Raji (cell line): ENCODE measurements at regions not wholly inside any gene's neighbourhood (a gene's known extent, or its start where the extent isn't known, plus 50 kb on each side); places are given as distances from the start of the nearest gene placed in this dataset.

Experiments used
- POLR2A ChIP-seq: IDR thresholded peaks from 2 replicates; pipeline ENCODE4 v1.6.1; 2011; ENCODE audit warnings: low read depth, low read length, control low read depth; ENCODE audit not compliant: insufficient read depth

- no peak for TF ChIP-seq POLR2A
These were observed 498.3 kb upstream of the SULF2 start for GRCh38 chr20:48283470-48284110.

- TF ChIP-seq POLR2A, result no peak
These were observed 497.4 kb upstream of the SULF2 start for GRCh38 chr20:48282591-48283228.

DNA sequence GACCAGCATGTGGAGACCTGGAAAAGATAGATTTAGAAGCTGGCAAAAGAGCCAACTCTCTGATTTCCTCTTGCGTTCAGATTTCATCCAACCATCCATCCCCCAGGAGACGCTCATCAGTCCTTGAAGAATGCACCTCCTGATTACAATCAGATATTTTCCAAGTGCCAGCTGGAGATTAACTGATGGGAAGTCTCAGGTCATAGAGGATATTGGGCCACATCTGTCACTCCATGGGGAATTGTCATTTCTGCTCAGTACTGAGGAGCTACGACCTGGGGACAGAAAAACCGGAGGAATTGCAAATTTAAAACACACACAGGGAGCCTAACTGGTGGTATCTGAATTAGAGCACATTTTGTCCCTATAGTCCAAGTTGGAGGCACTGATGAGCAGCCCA lies 496.2 kb upstream of the SULF2 start:
- TF ChIP-seq POLR2A, result no peak

DNA sequence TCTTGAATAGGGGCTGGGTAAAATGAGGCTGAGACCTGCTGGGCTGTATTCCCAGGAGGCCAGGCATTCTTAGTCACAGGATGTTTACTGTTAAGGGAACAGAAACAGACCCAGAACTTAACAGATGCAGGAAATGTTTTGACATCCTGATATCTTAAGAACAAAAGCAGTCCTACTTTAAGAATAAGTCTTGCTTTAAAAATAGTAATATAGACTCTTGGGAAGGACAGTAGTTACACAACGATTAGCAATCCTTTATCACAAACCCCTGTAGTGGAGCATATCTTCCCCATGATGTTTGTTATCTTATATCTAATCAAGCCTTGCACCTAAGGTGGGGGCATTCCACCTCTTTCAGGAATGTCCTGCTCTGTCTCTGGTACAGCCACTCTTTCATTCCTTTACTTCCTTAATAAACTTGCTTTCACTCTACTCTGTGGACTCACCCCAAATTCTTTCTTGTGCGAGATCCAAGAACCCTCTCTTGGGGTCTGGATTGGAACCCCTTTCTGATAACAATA lies 493.7 kb upstream of the SULF2 start:
- TF ChIP-seq POLR2A, result no peak

DNA sequence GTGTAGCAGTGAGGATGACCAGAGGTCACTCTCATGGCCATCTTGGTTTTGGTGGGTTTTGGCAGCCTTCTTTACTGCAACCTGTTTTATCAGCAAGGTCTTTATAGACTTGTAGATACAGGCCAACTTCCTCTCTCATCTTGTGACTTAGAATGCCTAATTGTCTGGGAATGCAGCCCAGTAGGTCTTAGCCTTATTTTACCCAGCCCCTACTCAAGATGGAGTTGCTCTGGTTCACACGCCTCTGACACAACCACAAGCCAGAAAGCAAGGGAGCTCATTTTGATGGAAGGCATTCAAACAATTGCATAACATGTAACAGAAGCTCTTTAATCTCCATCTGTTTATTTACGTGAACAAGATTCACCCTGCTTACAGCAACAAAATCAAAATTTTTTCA lies 492.0 kb upstream of the SULF2 start:
- no peak for TF ChIP-seq POLR2A

DNA sequence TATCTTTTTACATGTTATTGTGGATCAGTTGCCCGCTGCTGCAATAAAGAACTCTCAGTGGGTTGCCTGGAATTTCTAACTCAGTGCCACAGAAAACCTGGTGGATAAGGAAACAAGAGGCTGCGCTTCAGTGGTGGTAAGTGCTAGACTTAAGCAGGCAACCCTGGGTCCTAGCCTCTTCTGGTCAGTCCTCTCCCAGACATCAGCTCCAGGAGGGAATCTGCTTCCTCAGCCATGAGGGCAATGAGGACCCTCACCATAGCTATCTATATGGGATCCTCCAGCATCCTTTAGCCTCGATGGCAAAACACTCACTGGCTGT lies 490.7 kb upstream of the SULF2 start:
- TF ChIP-seq POLR2A, result no peak

- no peak for TF ChIP-seq POLR2A
These were observed 490.2 kb upstream of the SULF2 start for GRCh38 chr20:48275286-48276020.

GRCh38 chr20:48273843-48274242 lies 488.6 kb upstream of the SULF2 start:
- TF ChIP-seq POLR2A, result no peak

GRCh38 chr20:48270885-48271284 lies 485.6 kb upstream of the SULF2 start:
- TF ChIP-seq POLR2A, result no peak

- no peak for TF ChIP-seq POLR2A
These were observed 482.8 kb upstream of the SULF2 start for GRCh38 chr20:48267860-48268633.

DNA sequence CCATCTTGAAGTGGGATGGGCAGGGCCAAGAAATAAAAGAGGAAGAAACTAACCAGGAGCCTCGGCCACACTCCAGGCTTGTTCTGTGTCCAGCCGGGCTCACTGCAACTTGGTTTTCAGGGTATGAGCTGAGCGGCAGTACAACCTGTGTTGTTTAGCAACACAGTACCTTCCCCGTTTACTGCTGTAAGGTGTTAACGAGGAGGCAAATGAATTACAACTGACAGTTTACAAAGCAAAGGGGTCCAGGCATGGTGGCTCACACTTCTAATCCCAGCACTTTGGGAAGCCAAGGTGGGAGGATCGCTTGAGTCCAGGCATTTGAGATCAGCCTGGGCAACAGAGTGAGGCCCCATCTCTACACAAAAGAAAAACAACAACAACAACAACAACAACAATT lies 481.3 kb upstream of the SULF2 start:
- TF ChIP-seq POLR2A, result no peak

- no peak for TF ChIP-seq POLR2A
These were observed 480.5 kb upstream of the SULF2 start for GRCh38 chr20:48265791-48266190.

GRCh38 chr20:48262955-48263354 lies 477.7 kb upstream of the SULF2 start:
- TF ChIP-seq POLR2A, result no peak

DNA sequence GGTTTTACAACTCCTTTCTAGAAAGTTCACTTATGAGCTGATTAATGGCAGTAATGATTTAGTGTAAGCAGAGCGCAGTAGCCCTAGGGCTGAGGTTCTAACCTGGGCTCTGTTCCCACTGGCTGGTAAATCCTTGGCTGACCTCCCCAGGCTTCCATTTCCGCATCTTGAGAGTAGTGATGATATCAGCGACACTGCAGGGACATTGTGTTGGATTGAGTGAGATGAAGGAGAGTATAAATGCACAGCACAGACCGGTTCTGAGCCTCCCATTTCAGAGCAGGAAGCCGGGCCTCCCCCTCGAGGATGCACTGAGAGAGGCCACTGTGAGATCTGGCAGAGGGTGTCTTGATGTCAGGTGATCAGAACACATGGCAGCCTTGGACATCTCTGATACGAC lies 477.2 kb upstream of the SULF2 start:
- TF ChIP-seq POLR2A, result no peak

- no peak for TF ChIP-seq POLR2A
These were observed 476.2 kb upstream of the SULF2 start for GRCh38 chr20:48261398-48261910.
